Fibroblast of villous mesenchyme (primary cell): ENCODE measurements at regions not wholly inside any gene's neighbourhood (a gene's known extent, or its start where the extent isn't known, plus 50 kb on each side); places are given as distances from the start of the nearest gene placed in this dataset.

Experiments used
- DNase-seq: peaks from one replicate; pipeline ENCODE4 v3.0.0-alpha.2; 2010; ENCODE audit warnings: low read depth
- H3K4me3 ChIP-seq: 2 replicates; pipeline ENCODE4 v1.5.1; 2011; ENCODE audit warnings: low read depth, mild to moderate bottlenecking, low read length
- TF ChIP-seq, protein P1 (sequence below): IDR thresholded peaks from 2 replicates; pipeline ENCODE4 v1.5.1; 2012; ENCODE audit warnings: low read depth, mild to moderate bottlenecking, low read length; ENCODE audit not compliant: insufficient read depth

DNA sequence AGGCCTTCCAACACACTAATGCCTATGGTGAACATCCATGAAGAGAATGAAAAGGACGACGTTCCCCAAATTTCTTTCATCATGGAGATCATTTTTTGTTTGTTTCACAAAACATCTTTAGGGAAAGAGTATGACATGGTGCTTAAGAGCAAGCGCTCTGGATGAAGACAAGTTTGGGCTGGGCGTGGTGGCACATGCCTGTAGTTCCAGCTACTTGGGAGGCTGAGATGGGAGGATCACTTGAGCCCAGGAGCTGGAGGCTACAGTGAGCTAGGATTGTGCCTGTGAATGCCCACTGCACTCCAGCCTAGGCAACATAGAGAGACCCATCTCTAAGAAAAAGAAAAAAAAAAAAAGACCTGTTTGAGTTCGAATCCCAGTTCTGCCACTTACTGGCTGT is 253.1 kb downstream of the PTPRU start:
- no peak for DNase-seq
- H3K4me3 ChIP-seq, result no peak overlapping the region
- TF ChIP-seq, protein P1, sequence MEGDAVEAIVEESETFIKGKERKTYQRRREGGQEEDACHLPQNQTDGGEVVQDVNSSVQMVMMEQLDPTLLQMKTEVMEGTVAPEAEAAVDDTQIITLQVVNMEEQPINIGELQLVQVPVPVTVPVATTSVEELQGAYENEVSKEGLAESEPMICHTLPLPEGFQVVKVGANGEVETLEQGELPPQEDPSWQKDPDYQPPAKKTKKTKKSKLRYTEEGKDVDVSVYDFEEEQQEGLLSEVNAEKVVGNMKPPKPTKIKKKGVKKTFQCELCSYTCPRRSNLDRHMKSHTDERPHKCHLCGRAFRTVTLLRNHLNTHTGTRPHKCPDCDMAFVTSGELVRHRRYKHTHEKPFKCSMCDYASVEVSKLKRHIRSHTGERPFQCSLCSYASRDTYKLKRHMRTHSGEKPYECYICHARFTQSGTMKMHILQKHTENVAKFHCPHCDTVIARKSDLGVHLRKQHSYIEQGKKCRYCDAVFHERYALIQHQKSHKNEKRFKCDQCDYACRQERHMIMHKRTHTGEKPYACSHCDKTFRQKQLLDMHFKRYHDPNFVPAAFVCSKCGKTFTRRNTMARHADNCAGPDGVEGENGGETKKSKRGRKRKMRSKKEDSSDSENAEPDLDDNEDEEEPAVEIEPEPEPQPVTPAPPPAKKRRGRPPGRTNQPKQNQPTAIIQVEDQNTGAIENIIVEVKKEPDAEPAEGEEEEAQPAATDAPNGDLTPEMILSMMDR, result no peak

DNA sequence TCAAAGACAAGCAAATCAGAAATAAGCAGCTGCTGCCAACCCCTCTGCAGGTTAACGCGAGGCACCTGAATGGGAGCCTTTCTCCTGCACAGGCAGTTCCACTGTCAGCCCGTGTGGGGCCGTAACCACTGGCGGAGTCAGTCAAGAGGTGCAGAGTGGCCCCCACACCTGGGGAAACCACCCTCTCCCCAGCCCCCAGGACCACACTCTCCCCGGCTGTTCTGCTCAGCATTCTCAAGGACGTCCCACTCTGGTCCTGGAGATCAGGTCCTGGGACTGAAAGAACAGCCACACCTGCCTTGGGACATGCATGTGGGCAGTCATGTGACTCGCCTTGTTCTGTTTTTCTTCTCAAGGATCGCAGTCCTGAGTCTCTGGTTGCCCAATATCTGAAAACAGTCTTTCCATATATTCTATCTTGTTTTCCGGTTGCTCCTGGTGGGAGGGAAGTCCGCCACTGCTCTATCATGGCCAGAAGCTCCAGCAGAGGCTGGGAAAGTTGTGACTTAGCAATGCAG is 252.5 kb downstream of the PTPRU start:
- no peak for DNase-seq
- TF ChIP-seq, protein P1, result no peak
- H3K4me3 ChIP-seq, result no peak overlapping the region

DNA sequence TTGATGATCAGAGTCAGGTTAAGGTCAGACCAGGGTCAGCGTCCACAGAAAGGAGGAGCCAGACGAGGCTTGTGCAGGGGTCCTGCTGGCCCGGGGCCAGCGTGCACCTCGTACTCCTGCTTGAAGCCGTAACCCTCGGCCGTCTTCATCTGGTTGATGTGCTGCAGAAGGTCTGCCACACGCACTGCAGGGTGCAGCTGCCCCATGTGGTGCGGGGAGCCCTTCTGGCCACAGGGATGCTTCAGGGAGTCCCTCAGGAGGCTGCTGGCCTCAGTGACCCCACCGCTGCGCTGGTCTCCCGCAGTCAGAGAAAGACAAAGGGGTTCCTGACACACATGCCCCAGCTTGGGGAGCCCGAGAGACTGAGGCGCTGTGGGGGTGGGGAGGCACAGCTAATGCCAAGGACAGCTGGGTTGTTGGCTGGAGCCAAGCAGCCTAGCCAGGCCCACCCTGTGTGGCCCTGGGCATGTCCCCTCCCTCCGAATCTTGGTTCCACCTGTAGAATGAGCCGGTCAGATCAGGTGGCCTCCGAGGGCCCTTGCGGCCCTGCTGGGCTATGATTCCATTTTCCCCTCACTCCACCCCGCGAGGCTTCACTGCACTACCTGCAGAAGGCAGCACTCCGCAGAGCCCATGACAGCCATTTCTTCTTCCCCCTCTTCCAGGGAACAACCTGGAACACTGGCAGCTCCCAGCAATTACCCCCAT is 251.9 kb downstream of the PTPRU start:
- no peak overlapping the region for H3K4me3 ChIP-seq
- no peak for DNase-seq
- TF ChIP-seq, protein P1, result no peak

DNA sequence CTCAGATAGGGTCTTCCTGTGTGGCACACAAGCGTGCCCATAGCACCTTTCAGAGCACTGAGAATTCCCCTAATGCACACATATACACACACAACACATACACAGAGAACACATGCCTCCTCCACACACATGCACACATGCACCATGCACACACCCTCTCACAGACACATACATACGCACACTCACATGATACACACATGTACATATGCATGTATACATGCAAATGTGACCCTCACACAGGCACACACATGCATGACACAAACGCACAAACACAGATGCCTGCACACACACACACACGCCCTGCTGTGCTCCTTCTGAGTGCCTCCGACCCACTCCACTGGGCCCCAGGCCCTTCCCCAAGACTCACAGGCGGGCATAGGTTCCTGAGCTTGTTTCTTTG is 251.0 kb downstream of the PTPRU start:
- TF ChIP-seq, protein P1, result no peak

DNA sequence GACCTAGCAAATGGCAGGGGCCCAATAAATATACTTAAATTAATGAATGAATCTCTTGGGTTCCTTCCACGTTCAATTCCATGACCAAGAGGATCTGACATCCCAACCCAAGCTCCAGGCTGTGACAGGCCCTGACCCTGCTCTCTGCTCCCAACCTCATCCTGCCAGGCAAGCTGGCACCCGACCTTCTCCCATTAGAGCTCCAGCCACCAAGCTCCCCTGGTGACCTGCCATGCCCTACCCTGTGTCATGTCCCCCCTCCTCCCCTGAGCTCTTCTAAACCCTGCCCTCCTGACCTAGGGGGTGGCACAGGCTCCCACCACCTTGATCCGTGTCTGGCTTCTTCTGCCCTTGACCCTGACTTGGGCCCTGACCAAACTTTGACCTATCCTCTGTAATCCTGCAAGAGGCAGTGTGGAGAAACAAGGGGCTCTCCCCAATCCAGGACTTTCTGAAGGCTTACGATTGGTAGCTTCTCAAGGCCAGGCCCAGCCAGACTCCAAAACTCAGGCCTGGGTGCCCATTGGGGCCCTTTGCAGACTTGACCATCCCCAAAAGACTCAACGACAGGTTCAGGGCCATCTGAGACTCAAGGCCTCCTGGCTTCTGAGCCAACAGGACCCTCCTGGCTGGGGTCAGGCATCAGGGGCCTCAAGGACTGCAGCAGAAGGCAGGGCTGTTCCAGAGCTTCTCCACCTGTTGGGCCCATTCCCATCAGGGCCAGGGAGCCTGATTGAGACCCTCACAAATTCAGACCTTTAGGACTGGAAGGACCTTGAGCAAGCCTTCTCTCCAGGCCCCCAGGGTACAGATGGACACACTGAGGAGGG is 249.0 kb downstream of the PTPRU start:
- H3K4me3 ChIP-seq, result no peak overlapping the region
- TF ChIP-seq, protein P1, result no peak
- no peak for DNase-seq

More for the DNA sequence above, 251.0 kb downstream of the PTPRU start:
- DNase-seq, result no peak
- no peak overlapping the region for H3K4me3 ChIP-seq

DNA sequence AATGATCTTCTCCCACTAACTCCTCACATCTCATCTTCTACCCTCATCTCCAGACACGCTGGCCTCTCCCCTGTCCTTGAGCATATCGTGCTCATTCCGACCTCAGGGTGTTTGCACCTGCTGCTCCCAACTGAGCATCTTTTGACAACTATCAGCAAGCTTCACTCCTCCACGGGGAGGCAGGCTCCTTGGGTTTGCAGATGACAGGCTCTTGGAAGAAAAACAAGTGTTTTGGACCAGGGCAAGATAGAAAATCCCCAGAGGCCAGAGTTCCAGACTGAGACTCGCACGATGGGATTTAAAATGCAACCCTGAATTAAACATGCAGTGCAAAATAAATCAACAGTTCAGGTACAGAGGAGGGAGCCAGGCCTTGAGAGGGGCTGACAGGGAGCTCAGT is 246.7 kb downstream of the PTPRU start:
- DNase-seq, result no peak
- TF ChIP-seq, protein P1, result no peak

More for the DNA sequence above, 246.7 kb downstream of the PTPRU start:
- H3K4me3 ChIP-seq, result no peak overlapping the region
